SK-N-SH (cell line): ENCODE measurements at regions not wholly inside any gene's neighbourhood (a gene's known extent, or its start where the extent isn't known, plus 50 kb on each side); places are given as distances from the start of the nearest gene placed in this dataset.

ENCODE experiments used
- CTCF ChIA-PET: fragments of 300-600, 350-600 bp; formaldehyde crosslinking; extraction: SDS; loops from one replicate; lab custom pipeline; 2021; lab: Yijun Ruan, JAX
- POLR2A ChIA-PET: fragments of 350-600 bp; sonication (Branson Sonifier 250); formaldehyde crosslinking; extraction: SDS; loops from one replicate; lab custom pipeline; 2020; ENCODE audit warnings: antibody characterized with exemption, inconsistent platforms; lab: Yijun Ruan, JAX
- DNase-seq: peaks from one replicate; pipeline ENCODE4 v3.0.0; 2012
- H2AFZ ChIP-seq: fragments of 200-600 bp; sonication (generic); 2 replicates; pipeline ENCODE4 v1.8.1; 2016; ENCODE audit warnings: antibody characterized with exemption, mild to moderate bottlenecking, low read depth
- H3F3A ChIP-seq: fragments of 200-600 bp; sonication (generic); replicated peaks from 2 replicates; pipeline ENCODE3; 2016; ENCODE audit warnings: antibody characterized with exemption, mild to moderate bottlenecking; ENCODE audit not compliant: insufficient read depth
- H3K27ac ChIP-seq, 2 experiments: fragments of 200-500 bp in 1 of 2; fragments of 200-600 bp in 1 of 2; sonication (Bioruptor generic) in 1 of 2; sonication (generic), shearing (Covaris generic) in 1 of 2; 2 replicates each; pipeline versions ENCODE4 v1.5.1 to v1.6.1; 2014 to 2016; ENCODE audit warnings: low read depth in 2 of 2, inconsistent platforms in 1 of 2, low read length in 1 of 2, mild to moderate bottlenecking in 1 of 2, mixed read lengths in 1 of 2
- H3K27me3 ChIP-seq: fragments of 200-600 bp; sonication (generic), shearing (Covaris generic); 2 replicates; pipeline ENCODE4 v1.6.1; 2016; ENCODE audit warnings: mixed run types; ENCODE audit not compliant: insufficient read depth
- H3K36me3 ChIP-seq, 2 experiments: fragments of 200-500 bp in 1 of 2; fragments of 200-600 bp in 1 of 2; sonication (Bioruptor generic) in 1 of 2; sonication (generic) in 1 of 2; replicated peaks in 1 of 2; 2 replicates each; pipeline versions ENCODE3 to v1.5.1; 2014 to 2016; ENCODE audit warnings: low read length in 1 of 2, mild to moderate bottlenecking in 1 of 2; ENCODE audit not compliant: insufficient read depth in 2 of 2, control insufficient read depth in 1 of 2
- H3K4me1 ChIP-seq, 2 experiments: fragments of 200-500 bp in 1 of 2; fragments of 200-600 bp in 1 of 2; sonication (Bioruptor generic) in 1 of 2; sonication (generic), shearing (Covaris generic) in 1 of 2; 2 replicates each; pipeline versions ENCODE4 v1.5.1 to v1.6.1; 2014 to 2016; ENCODE audit warnings: low read depth in 1 of 2, low read length in 1 of 2, mixed run types in 1 of 2; ENCODE audit not compliant: insufficient read depth in 2 of 2, control insufficient read depth in 1 of 2
- H3K4me2 ChIP-seq: fragments of 200-600 bp; sonication (generic), shearing (Covaris generic); 2 replicates; pipeline ENCODE4 v1.6.1; 2017; ENCODE audit warnings: mixed run types
- H3K4me3 ChIP-seq, 2 experiments: fragments of 200-500 bp in 1 of 2; fragments of 200-600 bp in 1 of 2; sonication (Bioruptor generic) in 1 of 2; sonication (generic), shearing (Covaris generic) in 1 of 2; 2 replicates each; pipeline versions ENCODE4 v1.5.1 to v1.8.1; 2014 to 2016; ENCODE audit warnings: low read depth in 2 of 2, inconsistent platforms in 1 of 2, low read length in 1 of 2, mild to moderate bottlenecking in 1 of 2, mixed read lengths in 1 of 2, moderate library complexity in 1 of 2
- H3K79me2 ChIP-seq: fragments of 200-600 bp; sonication (generic); 2 replicates; pipeline ENCODE4 v1.8.1; 2017; ENCODE audit warnings: mild to moderate bottlenecking; ENCODE audit not compliant: insufficient read depth
- H3K9ac ChIP-seq: fragments of 200-600 bp; sonication (generic); 2 replicates; pipeline ENCODE4 v1.6.1; 2017; ENCODE audit warnings: mixed run types
- H3K9me2 ChIP-seq: fragments of 200-600 bp; sonication (generic); 2 replicates; pipeline ENCODE4 v1.6.1; 2017; ENCODE audit warnings: mixed run types
- H3K9me3 ChIP-seq: fragments of 200-600 bp; sonication (generic); 2 replicates; pipeline ENCODE4 v1.6.1; 2017; ENCODE audit warnings: mixed run types, mild to moderate bottlenecking, moderate library complexity
- H4K20me1 ChIP-seq: fragments of 200-600 bp; sonication (generic); 2 replicates; pipeline ENCODE4 v1.6.1; 2017; ENCODE audit warnings: mild to moderate bottlenecking, mixed run types; ENCODE audit not compliant: insufficient read depth
- ELF1 ChIP-seq: IDR thresholded peaks from 2 replicates; pipeline ENCODE4 v1.4.0; 2012
- EP300 ChIP-seq, 2 experiments: IDR thresholded peaks; 2 replicates each; pipeline versions ENCODE4 v1.4.0 to v1.6.1; 2012; ENCODE audit warnings: borderline replicate concordance in 1 of 2, low read depth in 1 of 2, low read length in 1 of 2
- EZH2phosphoT487 ChIP-seq: fragments of 200-600 bp; sonication (generic); IDR thresholded peaks from 2 replicates; pipeline ENCODE4 v1.6.1; 2017; ENCODE audit warnings: low read depth, mixed run types, mild to moderate bottlenecking, antibody characterized with exemption, moderate library complexity, borderline replicate concordance
- GABPA ChIP-seq: IDR thresholded peaks from 2 replicates; pipeline ENCODE4 v1.4.0; 2012; ENCODE audit warnings: low read depth, mild to moderate bottlenecking
- GATA2 ChIP-seq: sonication (generic); formaldehyde crosslinking; IDR thresholded peaks from 2 replicates; pipeline ENCODE4 v1.5.0; 2020; ENCODE audit warnings: mild to moderate bottlenecking, missing genetic modification reagents
- MXI1 ChIP-seq: IDR thresholded peaks from 2 replicates; pipeline ENCODE4 v1.6.1; 2012; ENCODE audit warnings: mild to moderate bottlenecking, low read depth, low read length, improper control_type of control experiment
- RFX5 ChIP-seq: IDR thresholded peaks from 2 replicates; pipeline ENCODE4 v1.6.1; 2012; ENCODE audit warnings: mild to moderate bottlenecking, improper control_type of control experiment, low read length
- SIN3A ChIP-seq: IDR thresholded peaks from 2 replicates; pipeline ENCODE4 v1.6.1; 2012; ENCODE audit warnings: low read depth, mild to moderate bottlenecking, low read length, moderate library complexity, borderline replicate concordance
- SMC3 ChIP-seq: IDR thresholded peaks from 2 replicates; pipeline ENCODE4 v1.6.1; 2012; ENCODE audit warnings: low read depth, low read length, improper control_type of control experiment
- TCF12 ChIP-seq: IDR thresholded peaks from 2 replicates; pipeline ENCODE4 v1.4.0; 2012
- TEAD4 ChIP-seq: IDR thresholded peaks from 2 replicates; pipeline ENCODE4 v1.4.0; 2012; ENCODE audit warnings: mild to moderate bottlenecking, borderline replicate concordance; ENCODE audit not compliant: insufficient read depth
- YY1 ChIP-seq: IDR thresholded peaks from 2 replicates; pipeline ENCODE4 v1.4.0; 2012; ENCODE audit warnings: low read depth, mild to moderate bottlenecking
- WGBS: methylation state at CpG from one replicate; pipeline ENCODE4 v1.1.6; 2017; ENCODE audit warnings: low lambda C conversion rate; 5-methylcytosine and 5-hydroxymethylcytosine counted together
- TF ChIP-seq, protein P1 (sequence below): IDR thresholded peaks from 2 replicates; pipeline ENCODE4; 2012
- TF ChIP-seq, protein P2 (sequence below): IDR thresholded peaks from 2 replicates; pipeline ENCODE4 v1.4.0; 2012; ENCODE audit warnings: low read depth
- TF ChIP-seq, protein P3 (sequence below): fragments of 200-600 bp; sonication (generic); IDR thresholded peaks from 2 replicates; pipeline ENCODE4 v1.6.1; 2017; ENCODE audit warnings: antibody characterized with exemption, mild to moderate bottlenecking, moderate library complexity
- TF ChIP-seq, protein P4 (sequence below): IDR thresholded peaks from 2 replicates; pipeline ENCODE4 v1.4.0; 2012; ENCODE audit warnings: low read depth, borderline replicate concordance
- TF ChIP-seq, protein P5 (sequence below): IDR thresholded peaks from 2 replicates; pipeline ENCODE4 v1.4.0; 2012; ENCODE audit warnings: low read depth, borderline replicate concordance
- TF ChIP-seq, protein P6 (sequence below): IDR thresholded peaks from 2 replicates; pipeline ENCODE4 v1.6.1; 2012; ENCODE audit warnings: mild to moderate bottlenecking, low read depth, low read length, moderate library complexity

DNA sequence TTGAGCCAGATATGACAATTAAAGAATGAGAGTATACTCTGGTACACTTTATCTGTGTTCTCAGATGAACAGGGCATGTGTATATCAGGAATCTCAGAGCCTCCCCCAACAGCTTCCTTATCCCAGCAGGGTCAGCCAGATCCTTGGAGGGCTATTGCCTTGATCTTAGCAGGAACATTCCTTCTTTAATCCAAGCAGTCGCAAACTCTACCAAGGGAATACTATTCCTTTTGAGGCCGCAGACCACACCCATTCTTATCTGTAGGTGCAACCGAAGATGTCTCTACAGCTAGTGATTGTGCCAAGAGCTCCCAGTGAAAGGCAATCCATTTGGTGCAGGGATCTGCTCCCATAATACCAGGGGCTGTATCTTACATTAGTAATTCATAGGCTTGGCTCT, 118.3 kb upstream of the DOK6 start:
- 75% methylated on average over 3 of the region's 3 CpGs for WGBS
- no peak overlapping the region for H3K4me3 ChIP-seq
- H3F3A ChIP-seq, result no peaks in the 10 kb centered on the region
- ChIA-PET POLR2A (no interaction called here), CTCF (no interaction called here)
- H2AFZ ChIP-seq, result no peak overlapping the region
- H3K9ac ChIP-seq, result no peak overlapping the region
- no peak overlapping the region for H3K4me2 ChIP-seq
- H3K9me3 ChIP-seq, result no peaks in the 10 kb centered on the region
- H3K9me2 ChIP-seq, result no peaks in the 10 kb centered on the region
- no peaks in the 10 kb centered on the region for H3K36me3 ChIP-seq
- TF ChIP-seq, protein P1, sequence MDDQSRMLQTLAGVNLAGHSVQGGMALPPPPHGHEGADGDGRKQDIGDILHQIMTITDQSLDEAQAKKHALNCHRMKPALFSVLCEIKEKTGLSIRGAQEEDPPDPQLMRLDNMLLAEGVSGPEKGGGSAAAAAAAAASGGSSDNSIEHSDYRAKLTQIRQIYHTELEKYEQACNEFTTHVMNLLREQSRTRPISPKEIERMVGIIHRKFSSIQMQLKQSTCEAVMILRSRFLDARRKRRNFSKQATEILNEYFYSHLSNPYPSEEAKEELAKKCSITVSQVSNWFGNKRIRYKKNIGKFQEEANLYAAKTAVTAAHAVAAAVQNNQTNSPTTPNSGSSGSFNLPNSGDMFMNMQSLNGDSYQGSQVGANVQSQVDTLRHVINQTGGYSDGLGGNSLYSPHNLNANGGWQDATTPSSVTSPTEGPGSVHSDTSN, result no peak
- TF ChIP-seq GABPA, result no peak
- no peak for TF ChIP-seq TEAD4
- TF ChIP-seq, protein P2, sequence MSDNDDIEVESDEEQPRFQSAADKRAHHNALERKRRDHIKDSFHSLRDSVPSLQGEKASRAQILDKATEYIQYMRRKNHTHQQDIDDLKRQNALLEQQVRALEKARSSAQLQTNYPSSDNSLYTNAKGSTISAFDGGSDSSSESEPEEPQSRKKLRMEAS, result no peak
- no peak for TF ChIP-seq YY1
- TF ChIP-seq GATA2 (CRISPR knock-in tag), result no peak
- TF ChIP-seq SIN3A, result no peak
- TF ChIP-seq, protein P3, sequence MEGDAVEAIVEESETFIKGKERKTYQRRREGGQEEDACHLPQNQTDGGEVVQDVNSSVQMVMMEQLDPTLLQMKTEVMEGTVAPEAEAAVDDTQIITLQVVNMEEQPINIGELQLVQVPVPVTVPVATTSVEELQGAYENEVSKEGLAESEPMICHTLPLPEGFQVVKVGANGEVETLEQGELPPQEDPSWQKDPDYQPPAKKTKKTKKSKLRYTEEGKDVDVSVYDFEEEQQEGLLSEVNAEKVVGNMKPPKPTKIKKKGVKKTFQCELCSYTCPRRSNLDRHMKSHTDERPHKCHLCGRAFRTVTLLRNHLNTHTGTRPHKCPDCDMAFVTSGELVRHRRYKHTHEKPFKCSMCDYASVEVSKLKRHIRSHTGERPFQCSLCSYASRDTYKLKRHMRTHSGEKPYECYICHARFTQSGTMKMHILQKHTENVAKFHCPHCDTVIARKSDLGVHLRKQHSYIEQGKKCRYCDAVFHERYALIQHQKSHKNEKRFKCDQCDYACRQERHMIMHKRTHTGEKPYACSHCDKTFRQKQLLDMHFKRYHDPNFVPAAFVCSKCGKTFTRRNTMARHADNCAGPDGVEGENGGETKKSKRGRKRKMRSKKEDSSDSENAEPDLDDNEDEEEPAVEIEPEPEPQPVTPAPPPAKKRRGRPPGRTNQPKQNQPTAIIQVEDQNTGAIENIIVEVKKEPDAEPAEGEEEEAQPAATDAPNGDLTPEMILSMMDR, result no peak
- TF ChIP-seq ELF1, result no peak
- TF ChIP-seq EP300 (IDR thresholded peaks at IDR 0.05; ENCODE audit: borderline replicate concordance in 1 of 2, low read depth in 1 of 2, low read length in 1 of 2), result no peak
- TF ChIP-seq MXI1, result no peak
- no peak for TF ChIP-seq SMC3
- no peak for TF ChIP-seq EZH2phosphoT487
- TF ChIP-seq RFX5, result no peak
- TF ChIP-seq, protein P4, sequence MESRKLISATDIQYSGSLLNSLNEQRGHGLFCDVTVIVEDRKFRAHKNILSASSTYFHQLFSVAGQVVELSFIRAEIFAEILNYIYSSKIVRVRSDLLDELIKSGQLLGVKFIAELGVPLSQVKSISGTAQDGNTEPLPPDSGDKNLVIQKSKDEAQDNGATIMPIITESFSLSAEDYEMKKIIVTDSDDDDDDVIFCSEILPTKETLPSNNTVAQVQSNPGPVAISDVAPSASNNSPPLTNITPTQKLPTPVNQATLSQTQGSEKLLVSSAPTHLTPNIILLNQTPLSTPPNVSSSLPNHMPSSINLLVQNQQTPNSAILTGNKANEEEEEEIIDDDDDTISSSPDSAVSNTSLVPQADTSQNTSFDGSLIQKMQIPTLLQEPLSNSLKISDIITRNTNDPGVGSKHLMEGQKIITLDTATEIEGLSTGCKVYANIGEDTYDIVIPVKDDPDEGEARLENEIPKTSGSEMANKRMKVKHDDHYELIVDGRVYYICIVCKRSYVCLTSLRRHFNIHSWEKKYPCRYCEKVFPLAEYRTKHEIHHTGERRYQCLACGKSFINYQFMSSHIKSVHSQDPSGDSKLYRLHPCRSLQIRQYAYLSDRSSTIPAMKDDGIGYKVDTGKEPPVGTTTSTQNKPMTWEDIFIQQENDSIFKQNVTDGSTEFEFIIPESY, result no peak
- TF ChIP-seq, protein P5, sequence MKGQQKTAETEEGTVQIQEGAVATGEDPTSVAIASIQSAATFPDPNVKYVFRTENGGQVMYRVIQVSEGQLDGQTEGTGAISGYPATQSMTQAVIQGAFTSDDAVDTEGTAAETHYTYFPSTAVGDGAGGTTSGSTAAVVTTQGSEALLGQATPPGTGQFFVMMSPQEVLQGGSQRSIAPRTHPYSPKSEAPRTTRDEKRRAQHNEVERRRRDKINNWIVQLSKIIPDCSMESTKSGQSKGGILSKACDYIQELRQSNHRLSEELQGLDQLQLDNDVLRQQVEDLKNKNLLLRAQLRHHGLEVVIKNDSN, result no peak
- TF ChIP-seq, protein P6, sequence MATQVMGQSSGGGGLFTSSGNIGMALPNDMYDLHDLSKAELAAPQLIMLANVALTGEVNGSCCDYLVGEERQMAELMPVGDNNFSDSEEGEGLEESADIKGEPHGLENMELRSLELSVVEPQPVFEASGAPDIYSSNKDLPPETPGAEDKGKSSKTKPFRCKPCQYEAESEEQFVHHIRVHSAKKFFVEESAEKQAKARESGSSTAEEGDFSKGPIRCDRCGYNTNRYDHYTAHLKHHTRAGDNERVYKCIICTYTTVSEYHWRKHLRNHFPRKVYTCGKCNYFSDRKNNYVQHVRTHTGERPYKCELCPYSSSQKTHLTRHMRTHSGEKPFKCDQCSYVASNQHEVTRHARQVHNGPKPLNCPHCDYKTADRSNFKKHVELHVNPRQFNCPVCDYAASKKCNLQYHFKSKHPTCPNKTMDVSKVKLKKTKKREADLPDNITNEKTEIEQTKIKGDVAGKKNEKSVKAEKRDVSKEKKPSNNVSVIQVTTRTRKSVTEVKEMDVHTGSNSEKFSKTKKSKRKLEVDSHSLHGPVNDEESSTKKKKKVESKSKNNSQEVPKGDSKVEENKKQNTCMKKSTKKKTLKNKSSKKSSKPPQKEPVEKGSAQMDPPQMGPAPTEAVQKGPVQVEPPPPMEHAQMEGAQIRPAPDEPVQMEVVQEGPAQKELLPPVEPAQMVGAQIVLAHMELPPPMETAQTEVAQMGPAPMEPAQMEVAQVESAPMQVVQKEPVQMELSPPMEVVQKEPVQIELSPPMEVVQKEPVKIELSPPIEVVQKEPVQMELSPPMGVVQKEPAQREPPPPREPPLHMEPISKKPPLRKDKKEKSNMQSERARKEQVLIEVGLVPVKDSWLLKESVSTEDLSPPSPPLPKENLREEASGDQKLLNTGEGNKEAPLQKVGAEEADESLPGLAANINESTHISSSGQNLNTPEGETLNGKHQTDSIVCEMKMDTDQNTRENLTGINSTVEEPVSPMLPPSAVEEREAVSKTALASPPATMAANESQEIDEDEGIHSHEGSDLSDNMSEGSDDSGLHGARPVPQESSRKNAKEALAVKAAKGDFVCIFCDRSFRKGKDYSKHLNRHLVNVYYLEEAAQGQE, result no peak
- TF ChIP-seq TCF12, result no peak
- H3K79me2 ChIP-seq, result no peaks in the 10 kb centered on the region
- no peak overlapping the region for H3K27ac ChIP-seq
- no peak for DNase-seq
- H3K27me3 ChIP-seq, result no peaks in the 10 kb centered on the region
- no peaks in the 10 kb centered on the region for H3K4me1 ChIP-seq
- no peaks in the 10 kb centered on the region for H4K20me1 ChIP-seq
